Activated CD4-positive, alpha-beta memory T cell treated with anti-CD3 and anti-CD28 coated beads for 36 hours (primary cell): ENCODE measurements at regions not wholly inside any gene's neighbourhood (a gene's known extent, or its start where the extent isn't known, plus 50 kb on each side); places are given as distances from the start of the nearest gene placed in this dataset.

ENCODE experiments used
- CTCF ChIA-PET: fragments of 350-600 bp; sonication (Branson Sonifier 250); formaldehyde crosslinking; loops from one replicate; lab custom pipeline; 2021; ENCODE audit warnings: antibody characterized with exemption, inconsistent platforms; lab: Charles Lee
- POLR2A ChIA-PET: fragments of 350-600 bp; sonication (Branson Sonifier 250); formaldehyde crosslinking; loops from one replicate; lab custom pipeline; 2021; ENCODE audit warnings: antibody characterized with exemption; lab: Charles Lee
- DNase-seq: peaks from one replicate; pipeline ENCODE4 v3.0.0-alpha.2; 2020
- H3K27ac Mint-ChIP-seq: one replicate; pipeline ENCODE4 v1.8.0; 2021; ENCODE audit warnings: mixed read lengths
- H3K27me3 Mint-ChIP-seq: one replicate; pipeline ENCODE4 v1.8.0; 2021; ENCODE audit warnings: mixed read lengths
- H3K36me3 Mint-ChIP-seq: one replicate; pipeline ENCODE4 v1.8.0; 2021; ENCODE audit warnings: mixed read lengths
- H3K4me1 Mint-ChIP-seq: one replicate; pipeline ENCODE4 v1.8.0; 2021; ENCODE audit warnings: low read depth, mixed read lengths
- H3K4me3 Mint-ChIP-seq: one replicate; pipeline ENCODE4 v1.8.0; 2021; ENCODE audit warnings: mild to moderate bottlenecking, mixed read lengths
- H3K9me3 Mint-ChIP-seq: one replicate; pipeline ENCODE4 v1.8.0; 2021; ENCODE audit warnings: mixed read lengths
- intact Hi-C: fragments of 100-400 bp; cut with micrococcal nuclease; formaldehyde crosslinking; loops from one replicate; pipeline ENCODE4 v1.15.1; 2023

- POLR2A ChIA-PET, result no interaction called here
- Mint-ChIP-seq H3K27ac (no peak overlapping the region), H3K4me3 (no peak overlapping the region), H3K36me3 (no peaks in the 10 kb centered on the region), H3K9me3 (no peaks in the 10 kb centered on the region), H3K27me3 (peaks cover 11% of the 10 kb centered on the region), H3K4me1 (no peaks in the 10 kb centered on the region)
- intact Hi-C loops, result no loop called here
- CTCF ChIA-PET, result interaction anchor here (0.7 to 1.4 kb wide), 2 partner anchors 9 to 216 kb away, joined by 3 read pairs; no protein-coding TSS in a partner anchor
- no peak for DNase-seq
Observed at GRCh38 chr3:107205358-107205757, 171.9 kb upstream of the CCDC54 start.

DNA sequence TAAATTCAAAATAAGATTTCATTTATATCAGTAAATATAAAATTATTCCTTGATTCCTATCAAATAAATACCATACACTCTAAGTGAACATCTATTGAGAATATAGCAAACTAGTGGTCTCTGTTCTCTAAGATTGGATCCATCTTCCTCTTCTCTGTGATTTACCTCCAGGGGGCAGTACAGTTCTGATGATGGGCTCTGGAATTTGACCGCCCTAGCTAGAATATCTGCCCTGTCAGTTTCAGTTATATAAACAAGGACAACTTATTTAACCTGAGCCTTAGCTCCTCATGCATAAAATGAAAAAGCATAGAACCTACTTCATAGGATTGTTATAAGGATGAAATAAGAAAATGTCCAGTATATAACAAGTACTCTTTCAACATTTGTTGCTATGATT is 171.1 kb upstream of the CCDC54 start:
- H3K27me3 Mint-ChIP-seq, result peaks cover 11% of the 10 kb centered on the region
- CTCF ChIA-PET, result interaction anchor here (0.6 to 1.5 kb wide), 5 partner anchors 9 to 459 kb away, joined by 3 to 5 read pairs (median 3); no protein-coding TSS in a partner anchor
- no peaks in the 10 kb centered on the region for H3K36me3 Mint-ChIP-seq
- POLR2A ChIA-PET, result no interaction called here
- intact Hi-C loops, result no loop called here
- no peaks in the 10 kb centered on the region for H3K4me1 Mint-ChIP-seq
- H3K9me3 Mint-ChIP-seq, result no peaks in the 10 kb centered on the region
- no peak overlapping the region for H3K27ac Mint-ChIP-seq
- no peak for DNase-seq
- H3K4me3 Mint-ChIP-seq, result no peak overlapping the region

GRCh38 chr3:107206945-107207344 is 170.3 kb upstream of the CCDC54 start:
- Mint-ChIP-seq H3K27me3 (peaks cover 11% of the 10 kb centered on the region), H3K9me3 (no peaks in the 10 kb centered on the region), H3K4me3 (no peak overlapping the region), H3K4me1 (no peaks in the 10 kb centered on the region), H3K27ac (no peak overlapping the region), H3K36me3 (no peaks in the 10 kb centered on the region)
- ChIA-PET CTCF (interaction anchor here (0.5 to 1.5 kb wide), 2 partner anchors 10 to 274 kb away, joined by 3 to 5 read pairs; no protein-coding TSS in a partner anchor), POLR2A (no interaction called here)
- intact Hi-C loops, result no loop called here
- no peak for DNase-seq

DNA sequence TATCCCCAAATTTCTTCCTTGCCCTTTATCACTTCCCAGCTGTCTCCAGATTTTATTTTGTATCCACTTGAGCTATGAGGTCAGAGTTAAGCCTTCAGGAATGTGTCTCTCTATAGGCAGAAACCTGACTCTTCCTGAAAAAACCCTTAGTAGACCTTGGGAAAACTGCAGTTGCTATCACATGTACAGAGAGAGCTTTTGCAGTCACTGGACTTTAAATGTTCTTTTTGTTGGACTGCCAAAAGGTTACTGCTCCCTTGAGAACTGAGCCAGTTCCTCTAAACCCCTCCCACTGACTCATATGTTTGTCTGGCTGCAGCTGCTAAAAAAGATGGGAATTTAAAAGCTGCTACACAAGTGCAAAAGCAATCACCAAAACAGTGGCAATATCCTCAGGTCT is 169.1 kb upstream of the CCDC54 start:
- DNase-seq, result no peak
- ChIA-PET POLR2A (no interaction called here), CTCF (interaction anchor here (0.7 kb wide), 1 partner anchor 154 kb away, joined by 3 read pairs; no protein-coding TSS in a partner anchor)
- Mint-ChIP-seq H3K36me3 (no peaks in the 10 kb centered on the region), H3K27me3 (peaks cover 9% of the 10 kb centered on the region), H3K4me3 (no peak overlapping the region), H3K9me3 (no peaks in the 10 kb centered on the region), H3K27ac (no peak overlapping the region), H3K4me1 (peaks cover 7% of the 10 kb centered on the region)
- intact Hi-C loops, result no loop called here

DNA sequence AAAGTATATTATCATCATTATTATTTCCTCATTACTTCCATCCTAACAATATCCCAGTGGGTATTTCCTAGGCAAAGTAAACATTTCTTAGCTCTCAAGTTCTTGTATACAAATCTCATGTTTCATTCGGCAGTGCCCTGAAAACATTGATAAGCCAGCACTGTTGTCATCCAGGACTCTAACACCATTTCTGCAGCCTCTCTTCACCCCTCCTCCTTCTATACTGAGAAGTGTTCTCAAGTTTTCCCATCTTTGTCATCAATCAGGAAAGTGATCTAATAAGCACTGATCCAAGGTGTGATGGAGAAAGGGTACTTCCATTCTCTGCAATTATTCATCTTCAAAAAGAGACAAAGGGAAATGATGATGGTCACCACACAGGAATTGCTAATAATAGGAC is 168.4 kb upstream of the CCDC54 start:
- H3K4me3 Mint-ChIP-seq, result no peak overlapping the region
- H3K4me1 Mint-ChIP-seq, result peaks cover 8% of the 10 kb centered on the region
- H3K36me3 Mint-ChIP-seq, result no peaks in the 10 kb centered on the region
- H3K27ac Mint-ChIP-seq, result no peak overlapping the region
- no peak for DNase-seq
- intact Hi-C loops, result no loop called here
- CTCF ChIA-PET, result no interaction called here
- peaks cover 9% of the 10 kb centered on the region for H3K27me3 Mint-ChIP-seq
- no peaks in the 10 kb centered on the region for H3K9me3 Mint-ChIP-seq
- POLR2A ChIA-PET, result no interaction called here

DNA sequence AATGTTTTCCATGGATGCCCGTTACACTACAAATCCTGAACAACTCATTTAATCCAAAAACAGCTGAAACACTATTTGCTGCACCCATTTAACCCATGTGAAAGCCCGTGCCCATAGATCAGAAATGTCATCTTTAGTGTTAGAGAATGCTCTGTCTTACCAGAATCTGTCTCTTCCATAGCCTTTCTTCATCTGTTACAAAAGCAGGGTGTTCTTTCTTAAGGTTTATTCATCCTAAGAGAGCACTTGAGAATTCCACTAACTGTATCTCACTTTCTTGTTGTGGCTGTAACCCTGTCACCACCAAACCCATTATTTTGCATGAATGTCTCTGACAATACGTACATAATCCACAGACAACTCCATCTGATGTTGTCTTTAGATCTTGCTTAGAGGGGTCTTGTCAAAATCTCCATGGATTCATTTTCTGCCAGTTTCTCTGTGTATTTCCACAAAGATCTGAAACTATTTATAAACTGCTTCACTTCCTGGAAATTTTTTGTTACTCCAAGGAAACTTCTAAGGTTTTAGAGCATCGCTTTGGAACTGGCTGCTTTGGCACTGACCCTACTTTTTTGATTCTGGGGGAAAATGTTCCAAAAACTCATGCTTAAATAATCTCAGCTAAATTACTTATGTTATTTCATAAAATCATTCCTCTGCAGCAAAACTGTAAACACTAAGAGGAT is 167.8 kb upstream of the CCDC54 start:
- ChIA-PET POLR2A (no interaction called here), CTCF (no interaction called here)
- Mint-ChIP-seq H3K4me3 (no peak overlapping the region), H3K27me3 (peaks cover 11% of the 10 kb centered on the region), H3K9me3 (no peaks in the 10 kb centered on the region), H3K27ac (no peak overlapping the region), H3K36me3 (no peaks in the 10 kb centered on the region), H3K4me1 (peaks cover 8% of the 10 kb centered on the region)
- intact Hi-C loops, result no loop called here
- DNase-seq, result no peak

DNA sequence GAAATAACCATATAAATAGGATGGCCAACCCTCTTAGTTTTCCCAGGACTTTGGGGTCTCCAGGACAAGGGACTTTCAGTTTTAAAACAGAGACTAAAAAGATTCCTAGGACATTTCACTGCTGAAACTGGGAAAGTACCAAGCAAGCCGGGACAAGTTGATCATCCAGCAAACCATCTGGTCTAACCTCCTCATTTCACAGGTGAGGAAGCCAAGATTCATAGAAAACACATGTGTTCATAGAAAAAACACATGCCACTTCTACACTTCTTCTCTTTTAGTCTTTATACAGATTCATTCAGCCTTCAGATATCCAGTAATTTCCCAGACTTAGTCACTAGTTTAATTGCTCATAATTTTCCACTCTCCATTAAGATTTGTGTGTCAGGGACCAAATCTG is 165.6 kb upstream of the CCDC54 start:
- Mint-ChIP-seq H3K4me1 (peaks cover 8% of the 10 kb centered on the region), H3K36me3 (no peaks in the 10 kb centered on the region), H3K9me3 (no peaks in the 10 kb centered on the region), H3K27me3 (peaks cover 17% of the 10 kb centered on the region), H3K27ac (no peak overlapping the region), H3K4me3 (no peak overlapping the region)
- ChIA-PET CTCF (no interaction called here), POLR2A (no interaction called here)
- DNase-seq, result no peak
- intact Hi-C loops, result no loop called here

- Mint-ChIP-seq H3K4me1 (peaks cover 8% of the 10 kb centered on the region), H3K9me3 (no peaks in the 10 kb centered on the region), H3K27ac (no peak overlapping the region), H3K4me3 (no peak overlapping the region), H3K27me3 (peaks cover 17% of the 10 kb centered on the region), H3K36me3 (no peaks in the 10 kb centered on the region)
- intact Hi-C loops, result no loop called here
- ChIA-PET POLR2A (no interaction called here), CTCF (interaction anchor here (0.7 kb wide), 1 partner anchor 59 kb away, joined by 3 read pairs; no protein-coding TSS in a partner anchor)
- DNase-seq, result no peak
Observed at GRCh38 chr3:107212618-107213017, 164.6 kb upstream of the CCDC54 start.

- H3K4me3 Mint-ChIP-seq, result no peak overlapping the region
- ChIA-PET POLR2A (interaction anchor here (0.6 kb wide), 1 partner anchor 559 kb away, joined by 3 read pairs; no protein-coding TSS in a partner anchor), CTCF (no interaction called here)
- peaks cover 14% of the 10 kb centered on the region for H3K27me3 Mint-ChIP-seq
- peaks cover 8% of the 10 kb centered on the region for H3K4me1 Mint-ChIP-seq
- H3K36me3 Mint-ChIP-seq, result no peaks in the 10 kb centered on the region
- DNase-seq, result no peak
- H3K9me3 Mint-ChIP-seq, result no peaks in the 10 kb centered on the region
- intact Hi-C loops, result no loop called here
- no peak overlapping the region for H3K27ac Mint-ChIP-seq
Observed at GRCh38 chr3:107213044-107213669, 164.1 kb upstream of the CCDC54 start.

GRCh38 chr3:107216229-107216628 is 161.0 kb upstream of the CCDC54 start:
- no peak for DNase-seq
- H3K36me3 Mint-ChIP-seq, result no peaks in the 10 kb centered on the region
- POLR2A ChIA-PET, result no interaction called here
- H3K4me3 Mint-ChIP-seq, result no peak overlapping the region
- intact Hi-C loops, result no loop called here
- H3K27me3 Mint-ChIP-seq, result peaks cover 11% of the 10 kb centered on the region
- no peak overlapping the region for H3K27ac Mint-ChIP-seq
- CTCF ChIA-PET, result interaction anchor here (0.9 kb wide), 1 partner anchor 20 kb away, joined by 4 read pairs; no protein-coding TSS in a partner anchor
- H3K9me3 Mint-ChIP-seq, result no peaks in the 10 kb centered on the region
- H3K4me1 Mint-ChIP-seq, result peaks cover 8% of the 10 kb centered on the region

- POLR2A ChIA-PET, result no interaction called here
- no peak for DNase-seq
- H3K4me3 Mint-ChIP-seq, result no peak overlapping the region
- CTCF ChIA-PET, result interaction anchor here (0.9 kb wide), 1 partner anchor 19 kb away, joined by 4 read pairs; no protein-coding TSS in a partner anchor
- intact Hi-C loops, result no loop called here
- H3K36me3 Mint-ChIP-seq, result no peaks in the 10 kb centered on the region
- no peaks in the 10 kb centered on the region for H3K9me3 Mint-ChIP-seq
- H3K4me1 Mint-ChIP-seq, result peaks cover 8% of the 10 kb centered on the region
- H3K27me3 Mint-ChIP-seq, result peaks cover 11% of the 10 kb centered on the region
- no peak overlapping the region for H3K27ac Mint-ChIP-seq
Observed at GRCh38 chr3:107216711-107217110, 160.5 kb upstream of the CCDC54 start.

GRCh38 chr3:107217172-107217571 is 160.1 kb upstream of the CCDC54 start:
- POLR2A ChIA-PET, result no interaction called here
- CTCF ChIA-PET, result no interaction called here
- H3K27me3 Mint-ChIP-seq, result peaks cover 11% of the 10 kb centered on the region
- H3K27ac Mint-ChIP-seq, result no peak overlapping the region
- no peak overlapping the region for H3K4me3 Mint-ChIP-seq
- H3K4me1 Mint-ChIP-seq, result peaks cover 8% of the 10 kb centered on the region
- intact Hi-C loops, result no loop called here
- H3K9me3 Mint-ChIP-seq, result no peaks in the 10 kb centered on the region
- H3K36me3 Mint-ChIP-seq, result no peaks in the 10 kb centered on the region
- no peak for DNase-seq
